GM19467 (cell line): ENCODE measurements at regions not wholly inside any gene's neighbourhood (a gene's known extent, or its start where the extent isn't known, plus 50 kb on each side); places are given as distances from the start of the nearest gene placed in this dataset.
A peak's percentile ranks its signal among the peaks of the same experiment; 100 is the strongest.

Source experiments
- ATAC-seq: cut with Tn5 transposase; IDR thresholded peaks from one replicate; pipeline ENCODE4 v1.9.1; 2021; ENCODE audit warnings: mild to moderate bottlenecking, moderate library complexity; ENCODE audit not compliant: unreplicated experiment

GRCh38 chr20:17840423-17840822 lies 128.2 kb downstream of the SNX5 start:
- no peak for ATAC-seq

DNA sequence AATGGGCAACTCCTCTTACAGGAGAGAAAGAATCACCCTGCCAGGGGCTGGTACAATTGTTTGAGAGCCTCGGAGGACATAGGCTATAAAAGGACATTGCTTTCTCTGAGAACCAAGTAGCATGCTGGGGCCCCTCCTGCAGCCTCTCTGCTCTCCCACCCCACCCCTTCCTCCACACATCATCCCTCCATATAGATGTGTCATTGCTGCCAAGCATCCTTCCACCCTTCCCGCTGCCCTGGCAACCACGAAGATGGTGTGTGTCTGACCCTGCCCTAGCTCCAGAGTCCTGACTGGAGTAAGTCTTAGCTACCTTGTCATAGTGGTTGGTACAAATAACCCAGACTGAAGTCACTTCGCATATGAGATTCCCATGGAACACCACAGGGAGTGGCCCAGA lies 129.7 kb downstream of the SNX5 start:
- ATAC-seq = no peak

GRCh38 chr20:17837179-17837578 lies 131.4 kb downstream of the SNX5 start:
- ATAC-seq = no peak

DNA sequence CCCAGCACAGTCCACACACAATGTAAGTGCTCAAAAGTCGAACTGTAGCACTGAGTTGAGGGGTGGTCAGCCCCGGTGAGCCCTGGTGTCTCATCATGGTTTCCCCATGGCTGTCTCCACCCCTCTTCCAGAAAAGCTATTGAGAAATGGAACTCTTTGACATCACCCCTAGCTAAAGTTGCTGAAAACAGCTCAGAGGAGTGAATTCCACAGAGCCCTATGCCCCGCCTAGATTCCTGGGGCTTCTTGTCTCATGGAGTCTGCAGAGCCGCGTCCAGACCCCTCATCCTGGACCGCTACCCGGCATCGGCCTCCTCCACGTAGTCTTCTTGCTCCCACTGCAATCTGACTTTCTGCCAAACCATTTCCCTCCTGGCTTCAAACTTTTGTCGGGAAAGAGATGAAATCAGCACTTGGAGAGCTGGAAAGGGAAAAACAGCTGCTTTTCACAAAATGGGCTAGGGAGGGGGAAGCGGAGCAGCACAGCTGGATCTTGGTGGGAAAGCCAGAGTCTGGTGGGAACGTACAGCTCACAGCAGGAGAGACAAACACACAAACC lies 132.2 kb downstream of the SNX5 start:
- ATAC-seq = no peak

GRCh38 chr20:17835934-17836300 lies 132.7 kb downstream of the SNX5 start:
- no peak for ATAC-seq

- no peak for ATAC-seq
Measured at GRCh38 chr20:17835240-17835933, 133.2 kb downstream of the SNX5 start.

DNA sequence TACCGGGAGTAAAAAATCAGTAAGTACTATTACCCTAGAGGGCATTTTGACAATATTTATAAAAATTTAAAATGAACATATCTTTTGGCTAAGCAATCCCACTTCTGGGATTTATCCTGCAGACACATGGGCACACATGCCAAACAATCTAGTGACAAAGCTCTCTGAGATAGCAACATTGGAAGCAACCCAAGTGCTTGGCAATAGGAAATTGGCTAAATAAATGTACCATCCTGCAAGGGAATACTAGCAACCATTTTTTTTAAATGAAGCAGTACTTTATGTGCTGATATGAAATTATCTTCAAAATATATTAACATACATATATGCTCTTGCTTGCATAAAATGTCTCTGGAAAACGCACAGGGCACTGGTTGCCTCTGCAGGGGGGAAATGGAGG lies 133.8 kb downstream of the SNX5 start:
- ATAC-seq = no peak

- ATAC-seq = no peak
Measured at GRCh38 chr20:17833036-17833674, 133.4 kb downstream of the BANF2 start.

DNA sequence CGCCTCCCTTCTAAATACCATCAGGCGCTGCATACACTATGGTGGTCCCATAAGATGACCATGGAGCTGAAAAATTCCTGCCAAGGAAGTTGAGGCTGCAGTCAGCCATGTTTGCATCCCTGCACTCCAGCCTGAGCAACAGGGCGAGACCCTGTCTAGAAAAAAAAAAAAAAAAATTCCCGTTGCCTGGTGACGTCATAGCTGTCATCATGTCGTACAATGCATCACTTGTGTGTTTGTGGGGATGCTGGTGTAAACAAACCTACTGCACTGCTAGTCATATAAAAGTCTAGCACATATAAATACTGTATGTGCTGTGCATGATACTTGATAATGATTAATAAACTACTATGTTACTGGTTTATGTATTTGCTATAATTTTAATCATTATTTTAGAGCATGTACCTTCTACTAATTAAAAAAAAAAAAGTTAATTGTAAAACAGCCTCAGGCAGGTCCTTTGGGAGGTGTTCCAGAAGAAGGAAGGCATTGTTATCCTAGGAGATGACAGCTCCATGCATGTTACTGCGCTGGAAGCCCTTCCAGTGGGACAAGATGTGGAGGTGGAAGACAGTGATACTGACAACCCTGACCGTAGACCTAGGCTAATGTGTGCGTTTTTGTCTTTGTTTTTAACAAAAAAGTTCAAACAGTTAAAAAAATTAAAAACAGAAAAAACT lies 132.6 kb downstream of the BANF2 start:
- ATAC-seq = no peak

- ATAC-seq = no peak
Measured at GRCh38 chr20:17828598-17829144, 128.9 kb downstream of the BANF2 start.

DNA sequence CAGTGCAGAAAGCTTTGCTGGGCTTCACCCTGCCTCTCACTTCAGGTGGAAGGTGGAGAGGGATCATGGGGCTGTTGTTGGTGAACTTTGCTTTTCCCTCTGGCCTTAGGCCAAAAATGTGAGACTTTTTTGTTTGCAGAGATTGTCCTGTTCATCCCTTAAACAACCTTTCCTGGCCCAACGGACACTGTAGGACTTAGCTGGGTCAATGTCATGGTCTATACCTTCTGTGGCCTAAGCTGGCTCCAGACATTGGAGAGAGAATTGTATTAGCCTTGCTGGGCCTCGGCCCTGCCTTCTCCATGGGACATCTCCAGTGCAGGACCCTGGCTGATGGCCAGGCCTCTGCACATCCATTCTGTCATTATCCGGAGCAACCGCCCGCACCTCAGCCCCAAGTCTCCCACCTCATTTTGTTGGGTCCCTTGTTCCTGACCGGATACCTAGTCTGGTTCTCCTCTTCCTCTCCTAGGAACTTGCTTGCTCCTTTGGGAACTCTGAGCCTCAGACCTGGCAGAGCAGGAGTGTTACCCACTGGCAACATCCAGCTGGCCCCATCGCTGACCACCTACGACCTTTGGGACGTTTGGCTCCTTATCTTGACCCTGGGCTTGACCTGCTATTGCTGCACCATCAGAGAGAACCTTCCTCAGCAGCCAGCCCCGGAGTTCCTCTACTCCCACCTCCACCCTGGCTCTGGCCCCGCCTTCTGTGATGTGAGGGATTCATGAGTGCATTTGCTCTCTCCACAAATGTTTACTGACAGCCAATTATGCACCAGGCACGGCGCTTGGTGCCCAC lies 128.2 kb downstream of the BANF2 start:
- no peak for ATAC-seq

DNA sequence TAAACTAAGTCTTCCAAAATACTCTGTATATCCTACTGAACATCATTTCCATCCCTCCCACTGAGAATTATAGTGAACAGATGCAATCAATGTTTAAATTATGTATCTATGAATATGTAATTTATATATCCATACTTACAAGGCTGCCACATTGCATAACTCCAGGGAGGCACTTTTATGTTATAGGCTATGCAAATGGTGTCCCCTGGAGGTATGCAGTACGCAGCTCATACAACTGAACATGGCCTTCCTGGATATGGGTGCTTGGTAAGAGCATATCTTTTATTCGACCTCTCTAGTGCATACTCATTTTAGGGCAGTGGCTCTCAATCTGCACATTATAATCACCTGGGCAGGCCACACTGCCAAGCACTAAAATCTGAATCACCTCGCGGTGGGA lies 127.3 kb downstream of the BANF2 start:
- no peak for ATAC-seq

DNA sequence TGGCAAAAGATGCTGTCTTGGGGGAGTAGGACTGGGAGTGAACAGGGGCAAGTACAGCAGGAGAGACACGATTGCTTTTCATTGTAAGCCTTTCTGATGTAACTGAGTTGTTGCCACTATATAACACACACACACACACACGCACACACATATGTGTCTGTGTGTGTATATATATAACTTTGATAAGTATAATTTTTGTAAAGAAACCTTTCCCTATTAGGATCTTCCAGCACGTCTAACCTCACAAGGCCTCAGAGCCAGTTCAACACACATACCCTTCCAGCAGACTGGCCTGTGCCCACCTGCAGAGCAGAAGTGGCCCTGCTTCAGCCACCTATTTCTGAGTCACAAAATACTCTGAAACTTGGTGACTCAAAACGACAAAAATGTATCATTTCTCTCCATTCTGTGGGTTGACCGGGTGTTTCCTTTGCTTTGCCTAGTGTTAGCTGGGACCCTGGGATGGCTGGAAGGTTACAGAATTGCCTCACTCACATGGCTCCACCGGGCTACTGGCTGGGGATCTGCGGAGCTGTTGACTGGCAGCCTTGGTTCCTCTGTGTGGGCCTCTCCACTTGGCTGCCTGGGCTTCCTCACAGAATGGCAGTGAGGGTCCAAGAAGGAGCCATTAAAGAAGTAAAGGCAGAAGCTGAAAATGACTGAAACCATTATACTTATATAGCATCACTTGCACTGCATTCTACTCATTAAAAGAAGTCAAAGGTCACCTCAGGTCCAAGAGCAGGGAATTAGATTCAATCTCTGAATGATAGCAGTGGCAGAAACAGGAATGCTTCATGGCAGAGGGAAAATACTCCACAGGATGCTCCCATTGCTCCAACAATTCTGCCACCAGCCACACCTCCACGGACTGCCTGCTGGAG lies 126.4 kb downstream of the BANF2 start:
- ATAC-seq = peak; percentile 91

- ATAC-seq = no peak
Measured at GRCh38 chr20:17825252-17825959, 125.6 kb downstream of the BANF2 start.

GRCh38 chr20:17824676-17825251 lies 125.0 kb downstream of the BANF2 start:
- no peak for ATAC-seq

GRCh38 chr20:17823409-17824144 lies 123.8 kb downstream of the BANF2 start:
- no peak for ATAC-seq

DNA sequence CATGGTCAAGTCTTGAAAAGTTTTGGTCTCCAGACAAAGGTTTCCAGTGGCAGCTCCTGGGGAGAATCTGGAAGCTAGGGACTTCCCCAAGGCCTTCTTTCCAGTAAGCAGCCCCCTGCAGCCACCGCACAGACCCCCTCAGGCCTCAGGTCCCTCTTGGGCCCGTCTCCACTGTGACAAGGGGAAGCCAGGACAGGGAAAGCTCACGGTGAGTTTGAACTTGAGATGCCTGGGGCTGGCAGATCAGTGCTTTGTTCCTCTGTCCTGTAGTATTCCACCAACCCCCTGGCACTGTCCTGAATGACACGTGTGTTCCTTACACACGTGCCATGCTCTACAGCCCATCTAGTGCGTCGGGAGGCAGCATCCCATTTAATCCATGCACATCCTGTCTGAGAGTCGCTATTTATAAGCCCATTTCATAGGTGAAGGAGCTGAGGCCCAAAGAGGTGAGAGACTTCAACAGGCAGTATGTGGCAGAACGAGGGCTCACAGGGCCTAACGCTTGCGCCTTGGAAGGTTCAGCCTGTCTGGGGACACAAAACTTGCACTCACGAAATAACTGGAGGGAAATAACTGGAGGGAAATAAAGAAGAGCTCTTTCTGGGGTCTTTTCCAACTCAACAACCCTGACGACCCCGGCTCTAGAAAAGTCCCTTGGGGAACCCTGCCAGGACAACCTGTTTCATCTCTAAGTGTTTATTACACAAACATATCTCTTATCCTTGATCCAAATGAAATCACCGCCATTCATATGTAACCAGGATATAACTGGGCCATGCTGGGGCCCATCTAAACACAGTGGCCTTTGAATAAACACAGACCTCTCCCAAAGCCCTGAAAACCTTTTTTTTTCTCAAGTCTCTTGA lies 123.0 kb downstream of the BANF2 start:
- no peak for ATAC-seq
